NOMO-1 (cell line): ENCODE measurements at regions not wholly inside any gene's neighbourhood (a gene's known extent, or its start where the extent isn't known, plus 50 kb on each side); places are given as distances from the start of the nearest gene placed in this dataset.
"Not testable (repeated sequence)": the region's sequence is repeated elsewhere in the genome, so short reads cannot be mapped to it uniquely, and the experiment has no call there.

ENCODE experiments used
- DNase-seq, 2 experiments: peaks; one replicate each; lab custom pipeline; 2025; ENCODE audit not compliant: unreplicated experiment in 2 of 2; lab: John Stamatoyannopoulos, UW

- DNase-seq = no peak
Observed at GRCh38 chr11:116072133-116072532, 567.9 kb upstream of the CADM1 start.

DNA sequence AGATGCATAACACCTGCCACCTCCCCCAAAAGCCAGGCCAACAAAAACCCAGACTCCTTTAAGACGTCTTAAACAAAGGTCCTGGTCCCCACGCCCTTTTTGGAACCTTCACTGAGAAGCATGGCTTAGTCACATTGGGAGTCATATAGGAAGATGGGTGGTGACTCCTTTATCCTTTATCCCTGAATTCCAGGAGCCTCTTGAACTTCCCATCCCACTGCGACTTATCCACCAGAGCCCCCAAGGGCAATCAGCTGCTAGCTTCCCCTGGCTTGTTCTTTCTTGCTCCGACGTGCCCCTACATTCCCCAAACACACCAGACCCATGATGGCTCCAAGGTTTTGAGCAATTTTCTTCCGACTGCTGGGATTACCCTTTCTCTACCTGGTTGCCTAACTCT lies 567.0 kb upstream of the CADM1 start:
- no peak for DNase-seq

DNA sequence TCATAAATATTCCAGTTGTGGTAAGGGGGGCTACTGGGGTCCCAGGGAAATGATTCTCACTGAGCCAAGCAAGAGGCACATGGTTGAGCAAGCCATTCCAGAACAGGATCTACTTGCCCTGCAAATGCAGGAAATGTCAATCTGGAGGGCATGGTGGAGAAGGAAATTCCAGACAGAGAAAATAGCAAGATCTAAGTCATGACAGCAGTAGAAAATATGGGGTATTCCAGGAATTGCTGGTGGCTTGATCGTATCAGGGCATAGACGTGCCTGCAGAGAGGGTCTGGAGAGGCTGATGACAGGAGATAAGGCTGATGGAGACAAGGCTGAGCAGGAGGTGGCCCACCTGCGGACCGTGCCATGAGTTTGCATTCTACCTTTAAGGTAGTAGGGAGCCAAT lies 566.3 kb upstream of the CADM1 start:
- no peak for DNase-seq

DNA sequence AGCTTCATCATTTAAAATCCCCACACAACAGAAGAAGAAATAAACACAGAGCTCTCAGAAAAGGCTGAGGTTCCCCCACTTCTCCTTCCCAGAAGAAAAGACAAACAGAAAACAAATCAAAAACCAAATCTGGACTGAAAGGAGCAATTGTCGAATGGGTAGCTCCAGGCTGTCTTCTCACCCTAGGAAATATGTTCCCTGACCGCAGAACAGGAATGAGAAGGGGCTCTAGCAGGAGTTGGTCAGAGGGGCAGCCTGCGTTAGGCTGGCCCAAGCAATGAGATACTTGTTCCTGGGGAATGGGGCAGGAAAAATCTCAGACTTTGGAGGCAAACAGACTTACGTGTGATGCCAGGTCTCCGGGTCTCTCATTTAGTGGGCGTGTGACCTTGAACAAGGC lies 562.6 kb upstream of the CADM1 start:
- DNase-seq = no peak

- peak in 1 of 2 experiments; percentile 61 for DNase-seq
Observed at GRCh38 chr11:116065986-116066385, 561.8 kb upstream of the CADM1 start.

GRCh38 chr11:116065191-116065895 lies 561.1 kb upstream of the CADM1 start:
- no peak for DNase-seq

GRCh38 chr11:116062490-116063171 lies 558.4 kb upstream of the CADM1 start:
- DNase-seq = peak in 1 of 2 experiments; percentile 48

DNA sequence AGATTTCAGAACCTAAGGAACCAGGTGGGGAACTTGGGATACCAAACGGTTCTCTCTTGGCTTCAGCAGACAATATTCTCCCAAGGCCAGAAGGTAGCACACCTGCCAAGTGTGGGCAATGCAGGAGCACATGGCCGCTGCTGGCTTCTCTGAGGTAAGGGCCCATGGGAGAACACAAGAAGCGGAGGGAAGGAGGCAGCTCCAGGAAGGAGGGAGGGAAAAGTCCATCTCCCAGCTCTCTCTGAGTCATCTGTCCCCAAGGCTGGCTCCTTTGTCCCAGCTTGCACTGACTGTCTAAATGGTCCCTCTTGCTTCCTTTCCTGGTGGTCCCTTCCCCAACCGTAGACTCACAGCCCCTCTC lies 557.9 kb upstream of the CADM1 start:
- DNase-seq = no peak

GRCh38 chr11:116061322-116061721 lies 557.1 kb upstream of the CADM1 start:
- no peak for DNase-seq

- DNase-seq = no peak
Observed at GRCh38 chr11:116059919-116060318, 555.7 kb upstream of the CADM1 start.

DNA sequence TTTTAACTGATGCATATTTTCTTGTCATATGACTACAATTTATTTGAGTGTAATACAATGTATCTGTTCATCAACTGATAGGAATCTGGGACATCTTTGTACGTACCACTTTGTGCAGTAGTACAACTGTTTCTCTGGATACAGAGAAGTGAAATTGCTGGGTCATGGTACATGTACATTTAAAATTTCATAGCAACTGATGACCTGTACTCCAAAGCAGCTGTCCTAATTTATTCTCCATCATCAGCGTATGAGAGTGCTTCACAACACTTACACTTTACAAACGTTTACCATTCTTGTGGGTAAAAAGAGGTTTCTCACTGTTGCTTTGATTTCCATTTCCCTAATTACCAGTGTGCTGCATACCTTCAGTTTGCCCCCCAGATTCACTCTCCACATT lies 552.8 kb upstream of the CADM1 start:
- peak; percentile 41 to 87 for DNase-seq

GRCh38 chr11:116055064-116055463 lies 550.8 kb upstream of the CADM1 start:
- DNase-seq = no peak

DNA sequence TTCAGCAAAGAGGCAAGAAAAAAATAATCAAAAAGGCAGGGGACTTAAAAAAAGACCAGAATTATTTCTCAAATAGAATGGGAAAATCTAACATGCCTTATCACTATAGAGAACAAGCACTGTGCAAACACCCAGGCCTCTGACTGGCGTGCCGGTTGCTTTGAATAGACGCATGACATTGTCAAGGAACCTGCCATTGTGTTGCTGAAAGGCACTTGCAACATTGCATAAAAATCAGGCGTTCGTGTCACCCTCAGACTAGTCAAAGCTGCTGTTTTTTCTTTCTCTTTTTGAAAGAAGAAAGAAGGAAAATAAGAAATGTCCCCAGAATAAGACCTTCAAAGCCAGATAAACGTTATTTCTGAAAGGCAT lies 549.3 kb upstream of the CADM1 start:
- DNase-seq = no peak

GRCh38 chr11:116052603-116053547 lies 548.7 kb upstream of the CADM1 start:
- DNase-seq = no peak

- DNase-seq = no peak
Observed at GRCh38 chr11:116051494-116051893, 547.3 kb upstream of the CADM1 start.

GRCh38 chr11:116049383-116049782 lies 545.2 kb upstream of the CADM1 start:
- no peak for DNase-seq

- DNase-seq = no peak
Observed at GRCh38 chr11:116046127-116046526, 541.9 kb upstream of the CADM1 start.

- no peak for DNase-seq
Observed at GRCh38 chr11:116044941-116045340, 540.7 kb upstream of the CADM1 start.

DNA sequence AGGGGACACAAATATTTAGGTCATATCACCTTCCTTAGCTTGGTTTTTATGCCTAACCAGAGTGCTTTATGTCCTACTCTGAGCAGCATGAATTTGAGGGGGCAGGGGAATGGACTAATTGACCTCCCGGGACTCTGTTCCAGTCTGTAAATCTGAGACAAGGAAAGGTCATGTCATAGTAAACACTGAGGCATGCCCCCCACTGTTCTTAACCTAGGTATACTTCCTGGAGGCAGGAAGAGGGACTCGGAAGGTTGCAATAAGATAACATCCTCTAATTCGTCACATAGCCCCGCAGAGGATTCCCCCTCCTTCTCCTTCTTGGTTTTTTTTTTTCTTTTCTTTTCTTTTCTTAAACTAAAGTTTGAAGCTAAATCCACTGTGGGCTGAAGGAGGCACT lies 540.3 kb upstream of the CADM1 start:
- DNase-seq = no peak

- DNase-seq = peak; percentile 61 to 76
Observed at GRCh38 chr11:116043857-116044256, 539.6 kb upstream of the CADM1 start.

GRCh38 chr11:116043059-116043458 lies 538.8 kb upstream of the CADM1 start:
- not testable (repeated sequence) for DNase-seq
